PC-3 (cell line): ENCODE measurements at regions not wholly inside any gene's neighbourhood (a gene's known extent, or its start where the extent isn't known, plus 50 kb on each side); places are given as distances from the start of the nearest gene placed in this dataset.

Experiments
- EZH2 ChIP-seq: fragments of 300-600 bp; sonication (generic); IDR thresholded peaks from one replicate; pipeline ENCODE4 v1.6.1; 2017; ENCODE audit warnings: antibody characterized with exemption, mild to moderate bottlenecking, low read length; ENCODE audit not compliant: unreplicated experiment
- TF ChIP-seq, protein P1 (sequence below): fragments of 300-600 bp; sonication (generic); conservative IDR thresholded peaks from 2 replicates; pipeline ENCODE4 v1.5.1; 2017; ENCODE audit warnings: antibody characterized with exemption, low read depth, mild to moderate bottlenecking, low read length

DNA sequence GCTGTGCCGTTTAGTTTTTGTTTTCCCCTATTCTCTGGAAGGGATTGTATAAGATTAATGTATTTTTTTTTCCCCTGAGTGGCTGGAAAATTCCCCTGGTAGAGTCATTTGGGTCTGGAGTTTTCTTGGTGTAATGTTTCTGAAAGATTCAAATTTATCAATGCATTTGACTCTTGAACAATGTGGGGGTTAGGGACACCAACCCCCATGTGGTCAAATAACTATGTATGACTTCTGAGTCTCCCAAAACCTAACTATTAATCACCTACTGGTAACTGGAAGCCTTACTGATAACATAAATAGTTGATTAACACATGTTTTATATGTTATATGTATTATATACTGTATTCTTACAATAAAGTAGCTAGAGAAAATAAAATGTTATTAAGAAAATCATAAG, 220.1 kb upstream of the PDE3A start:
- TF ChIP-seq, protein P1, sequence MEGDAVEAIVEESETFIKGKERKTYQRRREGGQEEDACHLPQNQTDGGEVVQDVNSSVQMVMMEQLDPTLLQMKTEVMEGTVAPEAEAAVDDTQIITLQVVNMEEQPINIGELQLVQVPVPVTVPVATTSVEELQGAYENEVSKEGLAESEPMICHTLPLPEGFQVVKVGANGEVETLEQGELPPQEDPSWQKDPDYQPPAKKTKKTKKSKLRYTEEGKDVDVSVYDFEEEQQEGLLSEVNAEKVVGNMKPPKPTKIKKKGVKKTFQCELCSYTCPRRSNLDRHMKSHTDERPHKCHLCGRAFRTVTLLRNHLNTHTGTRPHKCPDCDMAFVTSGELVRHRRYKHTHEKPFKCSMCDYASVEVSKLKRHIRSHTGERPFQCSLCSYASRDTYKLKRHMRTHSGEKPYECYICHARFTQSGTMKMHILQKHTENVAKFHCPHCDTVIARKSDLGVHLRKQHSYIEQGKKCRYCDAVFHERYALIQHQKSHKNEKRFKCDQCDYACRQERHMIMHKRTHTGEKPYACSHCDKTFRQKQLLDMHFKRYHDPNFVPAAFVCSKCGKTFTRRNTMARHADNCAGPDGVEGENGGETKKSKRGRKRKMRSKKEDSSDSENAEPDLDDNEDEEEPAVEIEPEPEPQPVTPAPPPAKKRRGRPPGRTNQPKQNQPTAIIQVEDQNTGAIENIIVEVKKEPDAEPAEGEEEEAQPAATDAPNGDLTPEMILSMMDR: no peak
- TF ChIP-seq EZH2: no peak
